GM10266 (cell line): ENCODE measurements at regions not wholly inside any gene's neighbourhood (a gene's known extent, or its start where the extent isn't known, plus 50 kb on each side); places are given as distances from the start of the nearest gene placed in this dataset.

ENCODE experiments used
- DNase-seq: peaks from one replicate; pipeline ENCODE4 v3.0.0; 2012; ENCODE audit errors: extremely low spot score
- TF ChIP-seq, protein P1 (sequence below): IDR thresholded peaks from 2 replicates; pipeline ENCODE4 v1.5.1; 2012; ENCODE audit warnings: mild to moderate bottlenecking, low read depth; ENCODE audit not compliant: control insufficient read depth, insufficient read depth; ENCODE audit errors: missing control alignments

DNA sequence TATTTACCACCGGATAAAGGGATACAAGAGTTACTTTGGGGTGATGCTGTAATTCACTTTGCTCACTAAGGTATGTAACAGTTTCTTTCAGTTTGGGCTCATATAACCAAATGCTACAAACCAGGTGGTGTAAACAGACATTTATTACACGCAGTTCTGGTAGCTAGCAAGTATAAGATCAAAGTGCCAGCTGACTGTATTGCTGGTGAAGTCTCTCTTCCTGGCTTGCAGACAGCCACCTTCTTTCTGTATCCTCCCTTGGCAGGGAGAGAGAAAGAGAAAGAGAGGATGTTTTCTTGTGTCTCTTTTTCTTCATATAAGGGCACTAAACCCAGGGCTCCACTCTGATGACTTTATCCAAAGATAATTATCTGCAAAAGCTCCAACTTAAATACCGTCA, 552.5 kb upstream of the FTMT start:
- TF ChIP-seq, protein P1, sequence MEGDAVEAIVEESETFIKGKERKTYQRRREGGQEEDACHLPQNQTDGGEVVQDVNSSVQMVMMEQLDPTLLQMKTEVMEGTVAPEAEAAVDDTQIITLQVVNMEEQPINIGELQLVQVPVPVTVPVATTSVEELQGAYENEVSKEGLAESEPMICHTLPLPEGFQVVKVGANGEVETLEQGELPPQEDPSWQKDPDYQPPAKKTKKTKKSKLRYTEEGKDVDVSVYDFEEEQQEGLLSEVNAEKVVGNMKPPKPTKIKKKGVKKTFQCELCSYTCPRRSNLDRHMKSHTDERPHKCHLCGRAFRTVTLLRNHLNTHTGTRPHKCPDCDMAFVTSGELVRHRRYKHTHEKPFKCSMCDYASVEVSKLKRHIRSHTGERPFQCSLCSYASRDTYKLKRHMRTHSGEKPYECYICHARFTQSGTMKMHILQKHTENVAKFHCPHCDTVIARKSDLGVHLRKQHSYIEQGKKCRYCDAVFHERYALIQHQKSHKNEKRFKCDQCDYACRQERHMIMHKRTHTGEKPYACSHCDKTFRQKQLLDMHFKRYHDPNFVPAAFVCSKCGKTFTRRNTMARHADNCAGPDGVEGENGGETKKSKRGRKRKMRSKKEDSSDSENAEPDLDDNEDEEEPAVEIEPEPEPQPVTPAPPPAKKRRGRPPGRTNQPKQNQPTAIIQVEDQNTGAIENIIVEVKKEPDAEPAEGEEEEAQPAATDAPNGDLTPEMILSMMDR = no peak
- DNase-seq = no peak

DNA sequence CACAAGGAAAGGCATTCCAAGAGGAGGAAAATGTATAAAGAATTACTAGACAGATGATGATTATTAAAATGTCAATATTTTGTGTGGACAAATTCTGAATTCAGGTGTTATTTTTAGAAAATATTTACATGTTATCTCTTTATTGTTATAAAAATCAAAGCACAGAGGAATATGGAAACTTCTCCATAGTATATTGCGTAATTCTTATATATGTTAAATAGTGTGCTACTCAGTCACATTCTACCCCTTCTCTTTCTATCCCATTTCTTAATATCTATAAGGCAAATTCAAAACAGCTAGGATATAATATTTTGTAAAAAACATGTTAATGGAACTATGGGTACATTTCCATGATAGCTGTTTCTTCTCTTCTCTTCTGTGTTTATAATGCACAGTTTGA, 546.8 kb upstream of the FTMT start:
- DNase-seq = no peak
- TF ChIP-seq, protein P1 = no peak

DNA sequence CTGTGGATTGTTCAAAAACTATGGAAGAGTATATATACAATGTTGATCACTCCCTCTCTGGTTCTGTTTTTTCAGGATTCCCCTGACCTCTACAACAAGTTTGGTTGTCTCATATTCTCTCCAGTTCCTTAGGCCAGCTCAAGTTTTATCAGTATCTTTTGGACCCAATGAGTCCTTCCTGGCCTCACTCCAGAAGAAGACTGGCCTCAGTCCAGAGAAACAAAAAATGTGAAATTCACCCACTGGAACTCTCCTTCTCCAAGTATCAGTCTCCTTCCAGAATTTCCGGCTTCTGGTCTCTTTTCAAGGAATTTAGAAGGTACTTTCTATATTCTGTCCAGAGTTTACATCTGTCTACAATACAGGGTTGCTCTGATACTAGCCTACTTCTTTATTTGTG, 537.8 kb upstream of the FTMT start:
- no peak for DNase-seq
- TF ChIP-seq, protein P1 = no peak

DNA sequence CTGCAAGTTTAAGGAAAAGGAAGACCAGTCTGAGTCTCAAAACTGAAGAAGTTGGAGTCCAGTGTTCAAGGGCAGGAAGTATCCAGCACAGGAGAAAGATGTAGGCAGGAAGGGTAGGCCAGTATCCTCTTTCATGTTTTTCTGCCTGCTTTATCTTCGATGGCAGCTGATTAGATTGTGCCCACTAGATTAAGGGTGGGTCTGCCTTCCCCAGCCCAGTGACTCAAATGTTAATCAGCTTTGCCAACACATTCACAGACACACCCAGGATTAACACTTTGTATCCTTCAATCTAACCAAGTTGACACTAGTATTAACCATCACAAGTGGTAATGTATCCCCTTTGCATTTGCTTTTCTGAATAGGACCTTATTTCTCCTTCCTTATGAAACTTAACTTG, 535.9 kb upstream of the FTMT start:
- TF ChIP-seq, protein P1 = no peak
- DNase-seq = no peak

DNA sequence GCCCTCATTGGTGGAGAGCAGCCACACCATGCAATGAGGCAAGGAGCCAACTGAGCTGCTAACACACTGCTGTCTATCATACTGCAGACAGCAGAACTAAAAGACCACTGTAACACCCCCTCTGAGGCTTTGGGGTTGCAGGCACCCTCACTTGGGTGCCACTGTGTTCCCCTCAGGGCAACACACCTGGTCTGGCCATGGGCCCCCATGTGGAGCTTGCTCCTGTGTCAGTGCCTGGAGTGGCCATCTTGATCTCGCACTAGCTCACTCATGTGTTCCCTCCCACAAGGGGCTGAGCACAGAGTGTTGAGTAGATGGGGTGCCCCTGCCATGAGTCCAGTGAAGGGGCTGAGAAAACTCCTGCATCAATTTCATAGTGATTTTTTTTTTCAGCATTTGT, 532.4 kb upstream of the FTMT start:
- TF ChIP-seq, protein P1 = no peak

DNA sequence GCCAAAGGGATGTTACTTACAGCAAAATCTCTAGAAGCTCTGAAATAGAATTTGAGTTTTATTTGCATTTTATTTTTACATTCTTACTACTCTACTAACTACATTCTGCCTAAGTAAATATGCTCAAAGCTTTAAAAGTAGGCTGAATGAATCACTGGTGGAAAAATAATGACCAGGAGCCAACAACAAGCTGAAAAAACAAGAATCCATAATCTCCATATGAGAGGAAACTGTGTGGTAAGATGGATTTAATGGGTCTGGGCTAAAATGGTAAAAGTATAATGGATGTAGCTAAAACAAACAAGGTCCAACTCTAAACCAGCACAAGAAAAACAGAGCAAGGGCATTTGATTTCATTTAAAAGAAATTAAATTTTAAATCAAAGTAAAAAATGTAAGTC, 525.8 kb upstream of the FTMT start:
- TF ChIP-seq, protein P1 = no peak
- no peak for DNase-seq

More for the DNA sequence above, 532.4 kb upstream of the FTMT start:
- no peak for DNase-seq

DNA sequence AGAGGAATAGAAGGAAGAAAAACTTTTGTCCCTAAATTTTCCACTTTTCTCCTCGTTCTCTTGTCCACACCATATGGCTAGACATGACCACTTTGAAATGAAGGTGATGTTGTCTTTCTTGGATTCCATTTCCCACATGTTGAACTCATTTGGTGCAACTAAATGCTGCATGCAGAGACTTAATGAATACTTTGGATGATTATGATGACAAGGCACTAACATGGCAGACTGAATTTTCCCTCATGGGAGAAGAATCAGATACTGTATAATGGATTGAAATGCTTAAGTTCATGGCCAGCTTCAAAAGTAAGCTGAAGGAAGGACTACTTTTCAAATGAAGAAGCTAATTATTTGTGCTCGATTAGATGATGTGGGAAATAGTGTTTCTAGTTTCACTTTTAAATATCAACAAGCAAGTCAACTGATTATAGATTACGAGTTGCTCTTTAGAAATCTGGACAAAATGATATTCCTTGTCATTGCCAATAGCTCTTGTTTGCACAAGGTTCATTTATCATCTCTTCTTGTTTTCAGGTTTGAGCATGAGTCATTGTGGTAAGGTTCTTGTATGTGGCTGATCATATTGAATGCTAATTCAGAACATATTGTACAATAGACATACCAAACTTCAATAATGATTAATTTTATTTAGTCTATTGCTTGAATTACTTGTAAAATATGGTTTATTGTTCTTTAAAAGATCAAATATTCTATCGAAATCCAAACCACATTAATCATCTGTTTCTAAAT, 501.3 kb upstream of the FTMT start:
- TF ChIP-seq, protein P1 = no peak
- no peak for DNase-seq
